ENCODE measurements at regions not wholly inside any gene's neighbourhood (a gene's known extent, or its start where the extent isn't known, plus 50 kb on each side); places are given as distances from the start of the nearest gene placed in this dataset.

GRCh38 chrX:134713618-134714107 is 55.4 kb upstream of the PLAC1 start:
- TF ChIP-seq ELF4 (IDR thresholded peaks at IDR 0.05), result no peak
- TF ChIP-seq CTBP1 (IDR thresholded peaks at IDR 0.05; ENCODE audit: borderline replicate concordance), result peak; percentile 83
- TF ChIP-seq SP1 (IDR thresholded peaks at IDR 0.05), result no peak
- TF ChIP-seq TARDBP (IDR thresholded peaks at IDR 0.05), result no peak
- TF ChIP-seq FOXK2 (IDR thresholded peaks at IDR 0.05), result no peak
- no peak for TF ChIP-seq FOXM1 (IDR thresholded peaks at IDR 0.05; ENCODE audit: borderline replicate concordance)
- TF ChIP-seq BHLHE40 (IDR thresholded peaks at IDR 0.05; ENCODE audit: borderline replicate concordance), result no peak
- peak; percentile 15 for TF ChIP-seq L3MBTL2 (conservative IDR thresholded peaks at IDR 0.05)
- peak; percentile 95 for TF ChIP-seq PKNOX1 (IDR thresholded peaks at IDR 0.05)
- TF ChIP-seq NFRKB (IDR thresholded peaks at IDR 0.05), result no peak

Data from HEK293T (cell line).